ENCODE measurements at regions not wholly inside any gene's neighbourhood (a gene's known extent, or its start where the extent isn't known, plus 50 kb on each side); places are given as distances from the start of the nearest gene placed in this dataset.

DNA sequence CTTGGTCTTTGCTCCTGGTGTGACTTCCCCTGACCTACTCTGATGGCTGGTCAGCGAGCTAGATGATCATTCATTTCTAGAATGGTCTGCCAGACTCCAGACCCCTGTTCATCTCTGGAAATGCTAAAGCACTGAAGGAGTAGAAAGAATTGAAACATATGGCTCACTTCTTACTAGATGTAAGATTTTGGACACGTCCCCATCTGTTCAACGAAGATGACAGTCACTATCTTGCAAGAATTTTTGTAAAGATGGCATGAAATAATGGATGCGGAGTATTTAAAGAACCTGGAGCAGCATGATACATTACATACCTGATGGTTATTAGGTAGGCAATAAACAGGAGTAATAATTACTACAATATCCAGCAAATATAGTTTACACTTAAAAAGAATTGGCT is 252.7 kb upstream of the SDK2 start:
- DNase-seq (no peak), ATAC-seq (ENCODE audit: insufficient read depth, low FRiP score) (no peak)
- H3K9me3 ChIP-seq (ENCODE audit: control insufficient read depth in 4 of 4, insufficient read depth in 3 of 4, low read length in 3 of 4): peaks cover 0 to 9% (median 2%) of the 10 kb centered on the region in 4 donors
- H3K36me3 ChIP-seq (ENCODE audit: control insufficient read depth in 4 of 4, insufficient read depth in 4 of 4, low read length in 4 of 4): no peaks in the 10 kb centered on the region
- H3K27me3 ChIP-seq (ENCODE audit: control insufficient read depth in 3 of 3, insufficient read depth in 3 of 3, low read length in 2 of 3): peaks cover 0 to 21% (median 5%) of the 10 kb centered on the region in 3 donors
- WGBS, 2 donors: 69 to 86% methylated on average over 4 of the region's 4 CpGs
- H3K4me1 ChIP-seq (ENCODE audit: control insufficient read depth in 5 of 5, insufficient read depth in 5 of 5, low read length in 5 of 5): peaks cover 0 to 6% (median 4%) of the 10 kb centered on the region in 5 donors
- TF ChIP-seq, protein P1, sequence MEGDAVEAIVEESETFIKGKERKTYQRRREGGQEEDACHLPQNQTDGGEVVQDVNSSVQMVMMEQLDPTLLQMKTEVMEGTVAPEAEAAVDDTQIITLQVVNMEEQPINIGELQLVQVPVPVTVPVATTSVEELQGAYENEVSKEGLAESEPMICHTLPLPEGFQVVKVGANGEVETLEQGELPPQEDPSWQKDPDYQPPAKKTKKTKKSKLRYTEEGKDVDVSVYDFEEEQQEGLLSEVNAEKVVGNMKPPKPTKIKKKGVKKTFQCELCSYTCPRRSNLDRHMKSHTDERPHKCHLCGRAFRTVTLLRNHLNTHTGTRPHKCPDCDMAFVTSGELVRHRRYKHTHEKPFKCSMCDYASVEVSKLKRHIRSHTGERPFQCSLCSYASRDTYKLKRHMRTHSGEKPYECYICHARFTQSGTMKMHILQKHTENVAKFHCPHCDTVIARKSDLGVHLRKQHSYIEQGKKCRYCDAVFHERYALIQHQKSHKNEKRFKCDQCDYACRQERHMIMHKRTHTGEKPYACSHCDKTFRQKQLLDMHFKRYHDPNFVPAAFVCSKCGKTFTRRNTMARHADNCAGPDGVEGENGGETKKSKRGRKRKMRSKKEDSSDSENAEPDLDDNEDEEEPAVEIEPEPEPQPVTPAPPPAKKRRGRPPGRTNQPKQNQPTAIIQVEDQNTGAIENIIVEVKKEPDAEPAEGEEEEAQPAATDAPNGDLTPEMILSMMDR (IDR thresholded peaks at IDR 0.05; ENCODE audit: control extremely low read depth, extremely low read depth): no peak
- no peak overlapping the region for H3K4me3 ChIP-seq
- no peak overlapping the region for H3K27ac ChIP-seq (ENCODE audit: low read depth in 1 of 2, low read length in 1 of 2)
- no peak overlapping the region for H3K9ac ChIP-seq (ENCODE audit: insufficient read depth in 1 of 2, low read length in 2 of 2)

DNA sequence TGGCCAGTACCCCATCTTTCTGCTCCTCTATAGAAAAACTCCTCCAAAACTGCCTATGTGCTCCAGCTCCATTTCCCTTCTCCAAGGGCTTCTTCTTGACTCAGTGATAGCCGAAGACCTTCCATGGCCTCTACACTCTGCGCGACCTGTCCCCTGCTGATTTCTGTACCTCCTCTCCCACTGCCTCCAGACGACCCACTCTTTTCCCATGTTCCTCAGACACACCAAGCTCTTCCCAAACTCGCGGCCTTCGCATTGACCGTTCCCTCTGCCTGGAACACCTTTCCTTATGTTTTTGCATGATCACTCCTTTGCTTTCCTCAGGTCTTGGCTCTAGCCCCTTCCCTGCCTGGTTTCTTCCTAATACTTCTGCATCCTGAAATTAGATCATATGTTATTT is 255.6 kb upstream of the SDK2 start:
- Histone ChIP-seq H3K36me3 (ENCODE audit: control insufficient read depth in 4 of 4, insufficient read depth in 4 of 4, low read length in 4 of 4) (no peaks in the 10 kb centered on the region), H3K27ac (ENCODE audit: low read depth in 1 of 2, low read length in 1 of 2) (no peak overlapping the region), H3K9ac (ENCODE audit: insufficient read depth in 1 of 2, low read length in 2 of 2) (no peak overlapping the region), H3K27me3 (ENCODE audit: control insufficient read depth in 3 of 3, insufficient read depth in 3 of 3, low read length in 2 of 3) (peaks cover 0 to 28% (median 5%) of the 10 kb centered on the region in 3 donors), H3K4me1 (ENCODE audit: control insufficient read depth in 5 of 5, insufficient read depth in 5 of 5, low read length in 5 of 5) (peaks cover 0 to 11% (median 9%) of the 10 kb centered on the region in 5 donors), H3K9me3 (ENCODE audit: control insufficient read depth in 4 of 4, insufficient read depth in 3 of 4, low read length in 3 of 4) (peaks cover 0 to 5% (median 0%) of the 10 kb centered on the region in 4 donors), H3K4me3 (no peak overlapping the region)
- ATAC-seq (ENCODE audit: insufficient read depth, low FRiP score): no peak
- TF ChIP-seq, protein P1 (IDR thresholded peaks at IDR 0.05; ENCODE audit: control extremely low read depth, extremely low read depth): no peak
- DNase-seq: no peak
- WGBS, 2 donors: 93 to 94% methylated on average over 8 of the region's 8 CpGs

DNA sequence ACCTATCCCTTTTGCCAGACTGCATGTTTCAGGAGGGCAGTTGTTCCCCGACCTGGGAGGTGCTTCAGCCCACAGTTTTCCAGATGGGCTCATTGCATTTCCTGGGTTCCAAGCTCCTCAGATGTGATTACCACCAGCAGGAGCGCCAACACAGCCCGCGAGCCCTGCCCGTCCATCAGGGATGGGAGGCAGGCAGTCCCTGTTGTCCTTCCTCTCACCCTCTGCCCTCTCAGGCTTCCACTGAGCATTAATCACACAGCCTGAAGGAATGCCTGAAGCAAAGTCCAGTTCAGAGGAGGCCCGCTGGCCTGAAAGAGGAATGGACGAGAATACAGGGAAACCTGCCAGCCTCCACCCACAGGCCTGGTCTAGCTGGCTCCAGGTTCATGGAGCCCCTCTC is 256.3 kb upstream of the SDK2 start:
- no peak overlapping the region for H3K9ac ChIP-seq (ENCODE audit: insufficient read depth in 1 of 2, low read length in 2 of 2)
- H3K9me3 ChIP-seq (ENCODE audit: control insufficient read depth in 4 of 4, insufficient read depth in 3 of 4, low read length in 3 of 4): peaks cover 0 to 5% (median 0%) of the 10 kb centered on the region in 4 donors
- no peak overlapping the region for H3K4me3 ChIP-seq
- no peak for DNase-seq
- no peak overlapping the region for H3K27ac ChIP-seq (ENCODE audit: low read depth in 1 of 2, low read length in 1 of 2)
- TF ChIP-seq, protein P1 (IDR thresholded peaks at IDR 0.05; ENCODE audit: control extremely low read depth, extremely low read depth): no peak
- peaks cover 0 to 28% (median 8%) of the 10 kb centered on the region in 3 donors for H3K27me3 ChIP-seq (ENCODE audit: control insufficient read depth in 3 of 3, insufficient read depth in 3 of 3, low read length in 2 of 3)
- WGBS, 2 donors: 78 to 80% methylated on average over 7 of the region's 7 CpGs
- no peak for ATAC-seq (ENCODE audit: insufficient read depth, low FRiP score)
- H3K4me1 ChIP-seq (ENCODE audit: control insufficient read depth in 5 of 5, insufficient read depth in 5 of 5, low read length in 5 of 5): peaks cover 0 to 11% (median 9%) of the 10 kb centered on the region in 5 donors
- H3K36me3 ChIP-seq (ENCODE audit: control insufficient read depth in 4 of 4, insufficient read depth in 4 of 4, low read length in 4 of 4): no peaks in the 10 kb centered on the region

DNA sequence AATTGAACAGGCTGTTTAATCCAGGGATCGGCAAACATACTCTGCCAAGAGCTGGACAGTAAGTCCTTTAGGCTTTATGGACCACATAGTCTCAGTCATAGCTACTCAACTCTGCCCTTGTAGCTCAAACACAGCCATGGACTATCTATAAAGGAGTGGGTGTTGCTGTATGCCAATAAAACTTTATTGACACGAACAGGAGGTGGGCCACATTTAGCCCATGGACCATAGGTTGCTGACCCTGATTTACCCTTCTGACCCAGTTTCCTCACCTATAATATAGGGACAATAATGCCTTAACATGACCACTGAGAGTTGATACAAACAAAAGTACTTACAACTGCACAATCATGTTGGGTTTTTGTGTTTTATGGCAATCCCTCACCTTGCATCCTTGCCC is 257.0 kb upstream of the SDK2 start:
- Histone ChIP-seq H3K4me3 (no peak overlapping the region), H3K36me3 (ENCODE audit: control insufficient read depth in 4 of 4, insufficient read depth in 4 of 4, low read length in 4 of 4) (no peaks in the 10 kb centered on the region), H3K9ac (ENCODE audit: insufficient read depth in 1 of 2, low read length in 2 of 2) (peak overlapping the region in 1 of 2 donors; percentile 19), H3K4me1 (ENCODE audit: control insufficient read depth in 5 of 5, insufficient read depth in 5 of 5, low read length in 5 of 5) (peaks cover 0 to 11% (median 9%) of the 10 kb centered on the region in 5 donors), H3K27me3 (ENCODE audit: control insufficient read depth in 3 of 3, insufficient read depth in 3 of 3, low read length in 2 of 3) (peaks cover 0 to 31% (median 11%) of the 10 kb centered on the region in 3 donors), H3K9me3 (ENCODE audit: control insufficient read depth in 4 of 4, insufficient read depth in 3 of 4, low read length in 3 of 4) (peaks cover 0 to 5% (median 0%) of the 10 kb centered on the region in 4 donors), H3K27ac (ENCODE audit: low read depth in 1 of 2, low read length in 1 of 2) (no peak overlapping the region)
- ATAC-seq (ENCODE audit: insufficient read depth, low FRiP score) (no peak), DNase-seq (no peak)
- WGBS, 2 donors: 80 to 89% methylated on average over 2 of the region's 2 CpGs
- TF ChIP-seq, protein P1 (IDR thresholded peaks at IDR 0.05; ENCODE audit: control extremely low read depth, extremely low read depth): no peak

Measured in lung (tissue), 11 donors.